D721Med (cell line): ENCODE measurements at regions not wholly inside any gene's neighbourhood (a gene's known extent, or its start where the extent isn't known, plus 50 kb on each side); places are given as distances from the start of the nearest gene placed in this dataset.

Source experiments
- DNase-seq: peaks from one replicate; pipeline ENCODE4 v3.0.0; 2011; ENCODE audit warnings: low spot score; ENCODE audit not compliant: insufficient read length
- FAIRE-seq: peaks from 2 replicates; lab custom pipeline; 2011; peaks lifted over from hg19 to GRCh38; lab: Jason Lieb, UNC
- CTCF ChIP-seq: IDR thresholded peaks from 2 replicates; pipeline ENCODE4 v1.5.1; 2012; ENCODE audit warnings: mild to moderate bottlenecking, control low read depth; ENCODE audit not compliant: insufficient read depth; ENCODE audit errors: missing control alignments

GRCh38 chr10:42997849-42998165, 79.1 kb upstream of the RET start:
- no peak for DNase-seq
- FAIRE-seq: no peak
- TF ChIP-seq CTCF: no peak

- no peak for DNase-seq
- no peak for TF ChIP-seq CTCF
- no peak for FAIRE-seq
Observed at GRCh38 chr10:42998481-42999384, 78.1 kb upstream of the RET start.

- no peak for TF ChIP-seq CTCF
- FAIRE-seq (no peak), DNase-seq (no peak)
Observed at GRCh38 chr10:42999385-43000020, 77.4 kb upstream of the RET start.

GRCh38 chr10:43000021-43000411, 76.9 kb upstream of the RET start:
- no peak for DNase-seq
- FAIRE-seq: no peak

GRCh38 chr10:43000651-43001426, 76.0 kb upstream of the RET start:
- TF ChIP-seq CTCF: no peak
- DNase-seq: no peak
- FAIRE-seq: no peak

More at GRCh38 chr10:43000021-43000411, 76.9 kb upstream of the RET start:
- no peak for TF ChIP-seq CTCF

GRCh38 chr10:43001427-43001795, 75.5 kb upstream of the RET start:
- no peak for TF ChIP-seq CTCF
- FAIRE-seq (no peak), DNase-seq (no peak)

- DNase-seq (no peak), FAIRE-seq (no peak)
- TF ChIP-seq CTCF: no peak
Observed at GRCh38 chr10:43002596-43002995, 74.3 kb upstream of the RET start.
